ENCODE measurements at regions not wholly inside any gene's neighbourhood (a gene's known extent, or its start where the extent isn't known, plus 50 kb on each side); places are given as distances from the start of the nearest gene placed in this dataset.

GRCh38 chr16:86091976-86092375 is 193.0 kb downstream of the IRF8 start:
- H3K79me2 ChIP-seq (ENCODE audit: insufficient read depth, low read length): no peaks in the 10 kb centered on the region
- intact Hi-C loops (cut with micrococcal nuclease): no loop called here
- H3K27ac ChIP-seq (ENCODE audit: low read depth, low read length): no peak overlapping the region
- no peak overlapping the region for H3K4me3 ChIP-seq (replicated peaks in 1 of 2; ENCODE audit: low read depth in 1 of 2, low read length in 2 of 2)
- H3K9ac ChIP-seq (ENCODE audit: low read length): no peak overlapping the region
- ChIA-PET CTCF (no interaction called here), RAD21 (ENCODE audit: low non-redundant PET in 1 of 2, low total read pairs in 2 of 2, uncharacterized antibody in 2 of 2, unreplicated experiment in 2 of 2) (no interaction called here), POLR2A (interaction anchor here (0.7 kb wide), 1 partner anchor 8 kb away, joined by 5 read pairs; no protein-coding TSS in a partner anchor)
- H3K27me3 ChIP-seq (ENCODE audit: insufficient read depth, low read length): no peaks in the 10 kb centered on the region
- TF ChIP-seq EZH2phosphoT487 (IDR thresholded peaks at IDR 0.05; ENCODE audit: borderline replicate concordance) (no peak), CEBPB (IDR thresholded peaks at IDR 0.05; ENCODE audit: low read depth) (no peak), ELF1 (IDR thresholded peaks at IDR 0.05; ENCODE audit: borderline replicate concordance, low read depth) (no peak), FOSL1 (IDR thresholded peaks at IDR 0.05; ENCODE audit: low read depth) (no peak), SP1 (IDR thresholded peaks at IDR 0.05; ENCODE audit: low read depth) (no peak), ZBTB33 (IDR thresholded peaks at IDR 0.05; ENCODE audit: extremely low read depth, insufficient replicate concordance, low read length) (no peak), TCF7L2 (IDR thresholded peaks at IDR 0.05; ENCODE audit: borderline replicate concordance, extremely low read depth, insufficient read depth, insufficient read length) (no peak), SIN3A (IDR thresholded peaks at IDR 0.05; ENCODE audit: low read depth) (no peak), YY1 (IDR thresholded peaks at IDR 0.05; ENCODE audit: extremely low read depth, insufficient replicate concordance, low read depth, low read length) (no peak), MAX (IDR thresholded peaks at IDR 0.05) (no peak)
- no peak for ATAC-seq
- no peaks in the 10 kb centered on the region for H3K9me2 ChIP-seq (ENCODE audit: insufficient read depth)
- H2AFZ ChIP-seq (ENCODE audit: low read depth, low read length, poor library complexity, severe bottlenecking): no peak overlapping the region
- no peaks in the 10 kb centered on the region for H4K20me1 ChIP-seq (ENCODE audit: insufficient read depth)
- BruUV-seq (replicated peaks): no TSS peak
- H3K36me3 ChIP-seq (ENCODE audit: control insufficient read depth in 1 of 2, insufficient read depth in 2 of 2, low read length in 2 of 2): no peaks in the 10 kb centered on the region
- H3K4me2 ChIP-seq (ENCODE audit: low read length): no peak overlapping the region
- H3K9me3 ChIP-seq (ENCODE audit: control insufficient read depth in 1 of 2, insufficient read depth in 1 of 2, low read depth in 1 of 2, low read length in 2 of 2): no peaks in the 10 kb centered on the region
- DNase-seq (ENCODE audit: low read depth, low spot score): no peak
- H3K4me1 ChIP-seq (ENCODE audit: control insufficient read depth in 1 of 2, insufficient read depth in 2 of 2, low read length in 2 of 2): no peaks in the 10 kb centered on the region
